IPS-18a (cell line): ENCODE measurements at regions not wholly inside any gene's neighbourhood (a gene's known extent, or its start where the extent isn't known, plus 50 kb on each side); places are given as distances from the start of the nearest gene placed in this dataset.
"Not testable (repeated sequence)": the region's sequence is repeated elsewhere in the genome, so short reads cannot be mapped to it uniquely, and the experiment has no call there.

Source experiments
- H3K27ac ChIP-seq: one replicate; pipeline ENCODE4 v1.5.1; 2013; ENCODE audit warnings: low read length
- H3K27me3 ChIP-seq: one replicate; pipeline ENCODE4 v1.6.1; 2013; ENCODE audit warnings: mild to moderate bottlenecking, low read length; ENCODE audit not compliant: control insufficient read depth, insufficient read depth
- H3K36me3 ChIP-seq: one replicate; pipeline ENCODE4 v1.6.1; 2013; ENCODE audit warnings: low read depth, low read length; ENCODE audit not compliant: control insufficient read depth
- H3K4me1 ChIP-seq: one replicate; pipeline ENCODE4 v1.6.1; 2013; ENCODE audit warnings: low read depth, low read length; ENCODE audit not compliant: control insufficient read depth
- H3K4me3 ChIP-seq: one replicate; pipeline ENCODE4 v1.5.1; 2013; ENCODE audit warnings: low read length
- H3K9ac ChIP-seq: one replicate; pipeline ENCODE4 v1.6.1; 2013; ENCODE audit warnings: mild to moderate bottlenecking, low read length, moderate library complexity
- H3K9me3 ChIP-seq: one replicate; pipeline ENCODE4 v1.6.1; 2013; ENCODE audit warnings: low read depth, low read length; ENCODE audit not compliant: control insufficient read depth

- H3K36me3 ChIP-seq, result no peaks in the 10 kb centered on the region
- no peaks in the 10 kb centered on the region for H3K27me3 ChIP-seq
- no peak overlapping the region for H3K4me3 ChIP-seq
- no peaks in the 10 kb centered on the region for H3K9me3 ChIP-seq
- no peaks in the 10 kb centered on the region for H3K4me1 ChIP-seq
- no peak overlapping the region for H3K9ac ChIP-seq
- no peak overlapping the region for H3K27ac ChIP-seq
Observed at GRCh38 chr14:80055667-80056496, 155.4 kb downstream of the DIO2 start.

GRCh38 chr14:80055226-80055625, 156.1 kb downstream of the DIO2 start:
- no peaks in the 10 kb centered on the region for H3K9me3 ChIP-seq
- H3K27me3 ChIP-seq, result no peaks in the 10 kb centered on the region
- H3K4me3 ChIP-seq, result no peak overlapping the region
- no peaks in the 10 kb centered on the region for H3K36me3 ChIP-seq
- H3K9ac ChIP-seq, result no peak overlapping the region
- H3K27ac ChIP-seq, result no peak overlapping the region
- no peaks in the 10 kb centered on the region for H3K4me1 ChIP-seq

GRCh38 chr14:80054020-80054419, 157.3 kb downstream of the DIO2 start:
- H3K27me3 ChIP-seq, result no peaks in the 10 kb centered on the region
- no peak overlapping the region for H3K4me3 ChIP-seq
- H3K36me3 ChIP-seq, result no peaks in the 10 kb centered on the region
- H3K27ac ChIP-seq, result no peak overlapping the region
- H3K4me1 ChIP-seq, result no peaks in the 10 kb centered on the region
- no peak overlapping the region for H3K9ac ChIP-seq
- no peaks in the 10 kb centered on the region for H3K9me3 ChIP-seq

- no peak overlapping the region for H3K9ac ChIP-seq
- H3K27me3 ChIP-seq, result no peaks in the 10 kb centered on the region
- no peaks in the 10 kb centered on the region for H3K4me1 ChIP-seq
- no peaks in the 10 kb centered on the region for H3K9me3 ChIP-seq
- no peak overlapping the region for H3K27ac ChIP-seq
- no peak overlapping the region for H3K4me3 ChIP-seq
- H3K36me3 ChIP-seq, result no peaks in the 10 kb centered on the region
Observed at GRCh38 chr14:80049055-80049454, 162.2 kb downstream of the DIO2 start.

GRCh38 chr14:80047761-80048160, 163.5 kb downstream of the DIO2 start:
- Histone ChIP-seq H3K27me3 (no peaks in the 10 kb centered on the region), H3K9ac (no peak overlapping the region), H3K36me3 (no peaks in the 10 kb centered on the region), H3K4me3 (no peak overlapping the region), H3K4me1 (no peaks in the 10 kb centered on the region), H3K27ac (no peak overlapping the region), H3K9me3 (no peaks in the 10 kb centered on the region)

GRCh38 chr14:80037349-80037748, 174.0 kb downstream of the DIO2 start:
- Histone ChIP-seq H3K9me3 (no peaks in the 10 kb centered on the region), H3K9ac (no peak overlapping the region), H3K27ac (no peak overlapping the region), H3K27me3 (no peaks in the 10 kb centered on the region), H3K36me3 (no peaks in the 10 kb centered on the region), H3K4me3 (no peak overlapping the region), H3K4me1 (no peaks in the 10 kb centered on the region)

GRCh38 chr14:80024417-80024816, 186.9 kb downstream of the DIO2 start:
- Histone ChIP-seq H3K9me3 (no peaks in the 10 kb centered on the region), H3K4me1 (no peaks in the 10 kb centered on the region), H3K9ac (no peak overlapping the region), H3K27me3 (no peaks in the 10 kb centered on the region), H3K4me3 (no peak overlapping the region), H3K36me3 (no peaks in the 10 kb centered on the region), H3K27ac (no peak overlapping the region)

- H3K9ac ChIP-seq, H3K27ac ChIP-seq, H3K4me1 ChIP-seq, H3K27me3 ChIP-seq, H3K36me3 ChIP-seq, H3K4me3 ChIP-seq, H3K9me3 ChIP-seq: not testable (repeated sequence)
Observed at GRCh38 chr14:80018476-80018875, 192.8 kb downstream of the DIO2 start.

- no peaks in the 10 kb centered on the region for H3K36me3 ChIP-seq
- no peaks in the 10 kb centered on the region for H3K4me1 ChIP-seq
- no peak overlapping the region for H3K9ac ChIP-seq
- H3K27ac ChIP-seq, result no peak overlapping the region
- no peaks in the 10 kb centered on the region for H3K9me3 ChIP-seq
- no peak overlapping the region for H3K4me3 ChIP-seq
- no peaks in the 10 kb centered on the region for H3K27me3 ChIP-seq
Observed at GRCh38 chr14:80017795-80018194, 193.5 kb downstream of the DIO2 start.

GRCh38 chr14:80010245-80010644, 201.1 kb downstream of the DIO2 start:
- H3K4me3 ChIP-seq, H3K36me3 ChIP-seq, H3K27me3 ChIP-seq, H3K27ac ChIP-seq, H3K4me1 ChIP-seq, H3K9ac ChIP-seq, H3K9me3 ChIP-seq: not testable (repeated sequence)

- Histone ChIP-seq H3K4me1 (no peaks in the 10 kb centered on the region), H3K27ac (no peak overlapping the region), H3K36me3 (no peaks in the 10 kb centered on the region), H3K9ac (no peak overlapping the region), H3K4me3 (no peak overlapping the region), H3K27me3 (no peaks in the 10 kb centered on the region), H3K9me3 (no peaks in the 10 kb centered on the region)
Observed at GRCh38 chr14:80005561-80005960, 205.7 kb downstream of the DIO2 start.

GRCh38 chr14:80004871-80005270, 206.4 kb downstream of the DIO2 start:
- Histone ChIP-seq H3K27me3 (no peaks in the 10 kb centered on the region), H3K9me3 (no peaks in the 10 kb centered on the region), H3K4me3 (no peak overlapping the region), H3K4me1 (no peaks in the 10 kb centered on the region), H3K9ac (no peak overlapping the region), H3K27ac (no peak overlapping the region), H3K36me3 (no peaks in the 10 kb centered on the region)
